Gastrocnemius medialis (tissue), 4 donors: ENCODE measurements at regions not wholly inside any gene's neighbourhood (a gene's known extent, or its start where the extent isn't known, plus 50 kb on each side); places are given as distances from the start of the nearest gene placed in this dataset.

Source experiments
- ATAC-seq, 2 donors: fragments of 150-250 bp; one replicate each; pipeline ENCODE4 v1.9.1; 2016
- DNase-seq, 2 donors: peaks; one replicate each; pipeline ENCODE4 v3.0.0-alpha.2; 2019
- H3K27ac ChIP-seq, 4 donors: fragments of 200-600 bp; sonication (generic); 1 replicate in 1 of 4; 2 replicates in 3 of 4; pipeline ENCODE4 v1.5.1; 2016 to 2018; ENCODE audit warnings: mild to moderate bottlenecking in 2 of 4, moderate library complexity in 1 of 4
- H3K27me3 ChIP-seq, 3 donors: fragments of 200-600 bp; sonication (generic) in 2 of 3; 1 replicate in 1 of 3; 2 replicates in 2 of 3; pipeline versions ENCODE4 v1.5.1 to v1.6.0; 2016 to 2019; ENCODE audit warnings: mild to moderate bottlenecking in 1 of 3, moderate library complexity in 1 of 3
- H3K36me3 ChIP-seq, 2 donors: fragments of 200-600 bp; sonication (generic) in 1 of 2; one replicate each; pipeline ENCODE4 v1.5.1; 2017 to 2018
- H3K4me1 ChIP-seq, 2 donors: fragments of 200-600 bp; sonication (generic) in 1 of 2; one replicate each; pipeline ENCODE4 v1.5.1; 2016 to 2017; ENCODE audit warnings: mild to moderate bottlenecking in 2 of 2
- H3K4me3 ChIP-seq, 4 donors: fragments of 200-600 bp; sonication (generic) in 3 of 4; 1 replicate in 1 of 4; 2 replicates in 3 of 4; pipeline ENCODE4 v1.5.1; 2016 to 2019; ENCODE audit warnings: mild to moderate bottlenecking in 2 of 4
- H3K9me3 ChIP-seq, 3 donors: fragments of 200-600 bp; sonication (generic) in 2 of 3; 1 replicate in 1 of 3; 2 replicates in 2 of 3; pipeline ENCODE4 v1.5.1; 2016 to 2019
- CTCF ChIP-seq, 5 experiments: fragments of 450-650 bp in 3 of 5; fragments of 200-600 bp in 2 of 5; sonication (generic) in 2 of 5; IDR thresholded peaks in 4 of 5; conservative IDR thresholded peaks in 1 of 5; 1 replicate in 4 of 5; 2 replicates in 1 of 5; pipeline ENCODE4 v1.5.1; 2016 to 2019; ENCODE audit warnings: antibody characterized with exemption in 5 of 5, mild to moderate bottlenecking in 3 of 5, moderate library complexity in 3 of 5
- POLR2A ChIP-seq, 2 donors: fragments of 450-650 bp; IDR thresholded peaks; one replicate each; pipeline ENCODE4 v1.6.1; 2017; ENCODE audit warnings: antibody characterized with exemption in 2 of 2, mild to moderate bottlenecking in 2 of 2, moderate library complexity in 2 of 2
- in situ Hi-C, 4 donors: fragments of 200-750 bp; cut with MboI; loops; one replicate each; pipeline versions ENCODE4 v1.15.0 to v1.8.0; 2017; ENCODE audit warnings: low sequenced_read_pairs in 4 of 4
- intact Hi-C: fragments of 100-400 bp; cut with DNase I; formaldehyde crosslinking; loops from one replicate; pipeline ENCODE4 v1.15.1; 2023; ENCODE audit warnings: low total_unique reads

DNA sequence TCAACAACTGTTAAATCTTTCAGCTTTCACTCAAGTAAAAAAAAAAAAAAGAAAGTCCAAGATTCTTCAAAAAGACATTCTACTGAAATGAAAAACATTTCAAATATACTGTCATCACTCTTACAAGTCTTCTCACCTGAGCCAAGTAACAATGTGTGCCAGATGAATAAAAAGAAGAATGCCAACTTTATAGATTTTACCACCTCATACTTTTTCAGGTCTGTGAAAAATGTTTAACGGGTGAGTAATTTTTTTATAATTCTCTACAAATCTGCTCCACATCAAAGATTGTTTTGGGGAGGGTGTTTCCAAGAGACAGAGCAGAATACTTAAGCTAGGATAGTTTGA is 181.0 kb upstream of the BMP4 start:
- in situ Hi-C loops = no loop called here
- H3K36me3 ChIP-seq = no peaks in the 10 kb centered on the region
- no peaks in the 10 kb centered on the region for H3K4me1 ChIP-seq
- no peaks in the 10 kb centered on the region for H3K27me3 ChIP-seq
- H3K4me3 ChIP-seq = no peak overlapping the region
- no peak for TF ChIP-seq CTCF (IDR thresholded peaks at IDR 0.05 in 4 of 5, conservative IDR thresholded peaks at IDR 0.05 in 1 of 5)
- no peak for TF ChIP-seq POLR2A (IDR thresholded peaks at IDR 0.05)
- no peak overlapping the region for H3K27ac ChIP-seq
- intact Hi-C loops = no loop called here
- no peaks in the 10 kb centered on the region for H3K9me3 ChIP-seq
- no peak for ATAC-seq
- no peak for DNase-seq

GRCh38 chr14:54138024-54138353 is 181.4 kb upstream of the BMP4 start:
- TF ChIP-seq CTCF (IDR thresholded peaks at IDR 0.05 in 4 of 5, conservative IDR thresholded peaks at IDR 0.05 in 1 of 5) (no peak), POLR2A (IDR thresholded peaks at IDR 0.05) (no peak)
- Histone ChIP-seq H3K4me3 (no peak overlapping the region), H3K27ac (no peak overlapping the region), H3K27me3 (no peaks in the 10 kb centered on the region), H3K4me1 (no peaks in the 10 kb centered on the region), H3K9me3 (no peaks in the 10 kb centered on the region), H3K36me3 (no peaks in the 10 kb centered on the region)
- DNase-seq (no peak), ATAC-seq (no peak)
- in situ Hi-C loops = no loop called here
- intact Hi-C loops = no loop called here

- no peak overlapping the region for H3K4me3 ChIP-seq
- no peaks in the 10 kb centered on the region for H3K9me3 ChIP-seq
- H3K27me3 ChIP-seq = no peaks in the 10 kb centered on the region
- in situ Hi-C loops = no loop called here
- TF ChIP-seq POLR2A (IDR thresholded peaks at IDR 0.05) (no peak), CTCF (IDR thresholded peaks at IDR 0.05 in 4 of 5, conservative IDR thresholded peaks at IDR 0.05 in 1 of 5) (no peak)
- ATAC-seq (no peak), DNase-seq (no peak)
- H3K4me1 ChIP-seq = no peaks in the 10 kb centered on the region
- no peak overlapping the region for H3K27ac ChIP-seq
- no peaks in the 10 kb centered on the region for H3K36me3 ChIP-seq
- intact Hi-C loops = no loop called here
These were observed 181.9 kb upstream of the BMP4 start for GRCh38 chr14:54138354-54139038.

DNA sequence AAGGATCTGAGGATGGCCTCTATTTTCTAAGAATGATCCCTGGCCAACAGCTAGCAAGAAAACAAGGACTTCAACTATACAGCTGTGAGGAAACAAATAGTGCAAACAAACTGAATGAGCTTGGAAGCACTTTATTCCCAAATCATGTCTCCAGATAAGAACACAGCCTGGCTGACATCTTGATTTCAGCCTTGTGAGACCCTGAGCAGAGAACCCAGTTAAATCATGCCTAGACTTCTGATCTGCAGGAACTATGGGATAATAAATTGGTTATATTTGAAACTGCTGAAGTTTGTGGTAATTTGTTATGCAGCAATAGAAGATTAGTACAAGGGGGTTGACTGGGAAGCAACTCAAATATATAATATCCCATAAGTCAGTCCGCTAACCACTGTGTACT is 183.9 kb upstream of the BMP4 start:
- intact Hi-C loops = no loop called here
- H3K4me3 ChIP-seq = no peak overlapping the region
- no peaks in the 10 kb centered on the region for H3K9me3 ChIP-seq
- H3K27me3 ChIP-seq = no peaks in the 10 kb centered on the region
- in situ Hi-C loops = no loop called here
- DNase-seq = no peak
- H3K36me3 ChIP-seq = no peaks in the 10 kb centered on the region
- no peak for ATAC-seq
- no peaks in the 10 kb centered on the region for H3K4me1 ChIP-seq
- TF ChIP-seq POLR2A (IDR thresholded peaks at IDR 0.05) (no peak), CTCF (IDR thresholded peaks at IDR 0.05 in 4 of 5, conservative IDR thresholded peaks at IDR 0.05 in 1 of 5) (no peak)
- no peak overlapping the region for H3K27ac ChIP-seq

DNA sequence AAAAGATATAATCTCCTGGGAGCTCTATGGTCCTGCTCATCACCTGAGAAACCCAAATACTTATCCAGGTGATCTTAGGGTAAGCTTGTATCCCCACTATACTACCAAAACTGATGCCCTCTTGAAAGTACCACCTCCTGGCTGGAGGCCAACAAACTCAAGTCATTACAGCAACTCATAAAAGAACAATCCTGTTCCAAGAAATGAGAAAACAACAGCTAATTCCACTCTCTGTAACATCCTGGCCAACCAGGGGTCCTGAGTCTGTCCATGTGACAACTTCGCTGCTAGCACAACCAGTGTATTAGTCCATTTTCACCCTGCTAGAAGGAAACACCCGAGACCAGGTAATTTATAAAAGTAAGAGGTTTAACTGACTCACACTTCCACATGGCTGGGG is 190.0 kb upstream of the BMP4 start:
- H3K36me3 ChIP-seq = no peaks in the 10 kb centered on the region
- ATAC-seq (no peak), DNase-seq (no peak)
- TF ChIP-seq CTCF (IDR thresholded peaks at IDR 0.05 in 4 of 5, conservative IDR thresholded peaks at IDR 0.05 in 1 of 5) (no peak), POLR2A (IDR thresholded peaks at IDR 0.05) (no peak)
- H3K27me3 ChIP-seq = no peaks in the 10 kb centered on the region
- in situ Hi-C loops (no loop called here), intact Hi-C loops (no loop called here)
- no peak overlapping the region for H3K4me3 ChIP-seq
- H3K27ac ChIP-seq = no peak overlapping the region
- no peaks in the 10 kb centered on the region for H3K9me3 ChIP-seq
- no peaks in the 10 kb centered on the region for H3K4me1 ChIP-seq
